Dermis microvascular lymphatic vessel endothelial cell (primary cell): ENCODE measurements at regions not wholly inside any gene's neighbourhood (a gene's known extent, or its start where the extent isn't known, plus 50 kb on each side); places are given as distances from the start of the nearest gene placed in this dataset.
A peak's percentile ranks its signal among the peaks of the same experiment; 100 is the strongest.
"Not testable (repeated sequence)": the region's sequence is repeated elsewhere in the genome, so short reads cannot be mapped to it uniquely, and the experiment has no call there.

ENCODE experiments used
- DNase-seq, 2 donors: peaks; one replicate each; pipeline versions ENCODE4 v3.0.0 to v3.0.0-alpha.2; 2010; ENCODE audit warnings: low read depth in 2 of 2

GRCh38 chr3:72093270-72093991 lies 308.5 kb upstream of the PROK2 start:
- DNase-seq, result no peak

- DNase-seq, result no peak
These were observed 307.8 kb upstream of the PROK2 start for GRCh38 chr3:72092778-72093177.

GRCh38 chr3:72088486-72089025 lies 303.6 kb upstream of the PROK2 start:
- no peak for DNase-seq

DNA sequence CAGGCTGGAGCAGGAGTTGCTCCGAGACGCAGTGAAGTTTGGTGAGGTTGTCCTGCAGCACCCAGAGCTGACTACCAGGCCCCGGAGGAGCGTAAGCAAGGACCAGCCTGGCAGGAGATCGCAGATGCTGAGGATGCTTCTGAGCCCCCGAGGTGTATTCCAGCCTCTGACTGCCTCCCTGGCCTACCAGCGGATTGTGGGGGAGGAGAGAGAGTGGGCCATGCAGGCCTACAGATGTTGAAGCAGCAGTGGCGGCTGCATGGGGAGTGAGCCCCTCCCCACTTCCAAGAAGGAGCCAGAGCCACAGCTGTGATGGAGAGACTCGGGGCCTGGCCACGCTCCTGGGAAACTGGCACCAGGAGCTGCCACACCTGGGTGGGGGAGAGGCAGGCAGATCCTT lies 302.5 kb upstream of the PROK2 start:
- no peak for DNase-seq

- DNase-seq, result no peak
These were observed 301.8 kb upstream of the PROK2 start for GRCh38 chr3:72086743-72087087.

DNA sequence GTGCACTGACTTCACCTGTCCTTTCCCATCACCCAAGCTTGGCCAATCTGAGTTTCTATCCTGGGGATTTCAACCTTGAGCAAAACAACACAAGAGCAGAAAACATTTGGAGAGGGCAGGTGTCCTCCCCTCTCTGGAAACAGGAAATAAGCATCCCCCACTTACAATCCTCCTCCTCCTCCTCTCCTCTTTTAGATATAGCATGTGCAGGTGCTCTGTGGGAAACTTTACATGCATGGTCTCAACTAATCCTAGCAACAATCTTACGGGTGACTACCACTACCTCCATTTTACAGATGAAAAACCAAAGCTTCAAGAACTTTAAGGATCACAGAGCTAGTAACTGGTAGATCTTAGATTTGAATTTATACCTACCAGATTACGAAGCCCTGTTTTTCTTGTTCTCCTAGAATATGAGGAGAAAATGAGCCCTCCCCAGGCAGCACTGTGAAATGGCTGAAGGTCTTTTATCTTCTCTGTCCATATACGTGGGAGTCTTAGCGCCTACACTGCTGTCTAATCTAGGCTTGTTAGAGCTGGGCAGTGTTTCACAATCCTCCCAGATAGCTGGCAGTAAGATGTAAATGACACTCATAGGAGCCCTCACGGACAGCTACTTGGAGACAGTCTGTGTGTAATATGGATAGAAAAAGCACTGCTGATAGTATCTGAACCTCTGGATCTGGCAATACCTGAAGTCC lies 301.2 kb upstream of the PROK2 start:
- DNase-seq, result no peak

- DNase-seq, result no peak
These were observed 300.1 kb upstream of the PROK2 start for GRCh38 chr3:72085036-72085435.

DNA sequence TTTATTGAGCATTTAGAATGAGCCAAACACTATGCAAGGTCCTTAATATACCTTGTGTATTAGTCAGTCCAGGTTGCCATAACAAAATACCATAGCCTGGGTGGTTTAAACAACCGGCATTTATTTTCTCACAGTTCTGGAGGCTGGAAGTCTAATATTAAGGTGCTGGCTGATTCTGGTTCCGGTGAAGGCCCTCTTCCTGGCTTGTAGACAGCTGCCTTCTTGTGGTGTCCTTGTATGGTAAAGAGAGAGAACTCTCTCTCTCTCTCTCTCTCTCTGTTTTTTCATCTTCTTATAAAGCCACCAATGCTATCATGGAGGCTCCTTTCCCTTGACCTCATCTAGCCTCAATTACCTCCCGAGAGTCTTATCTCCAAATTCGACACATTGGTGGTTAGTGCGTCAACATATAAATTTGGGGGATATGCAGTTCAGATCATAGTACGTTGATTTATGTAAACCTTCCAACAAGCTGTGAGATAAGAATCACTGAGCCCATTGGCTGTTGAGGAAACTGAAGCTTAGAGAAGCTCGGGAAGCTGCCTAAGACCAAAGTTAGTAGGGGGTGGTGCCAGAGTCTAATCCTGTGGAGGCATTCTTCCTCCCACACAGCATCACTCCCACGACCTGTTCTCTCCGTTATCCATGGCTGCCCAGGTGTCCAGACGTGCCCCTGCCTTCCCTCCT lies 298.0 kb upstream of the PROK2 start:
- no peak for DNase-seq

DNA sequence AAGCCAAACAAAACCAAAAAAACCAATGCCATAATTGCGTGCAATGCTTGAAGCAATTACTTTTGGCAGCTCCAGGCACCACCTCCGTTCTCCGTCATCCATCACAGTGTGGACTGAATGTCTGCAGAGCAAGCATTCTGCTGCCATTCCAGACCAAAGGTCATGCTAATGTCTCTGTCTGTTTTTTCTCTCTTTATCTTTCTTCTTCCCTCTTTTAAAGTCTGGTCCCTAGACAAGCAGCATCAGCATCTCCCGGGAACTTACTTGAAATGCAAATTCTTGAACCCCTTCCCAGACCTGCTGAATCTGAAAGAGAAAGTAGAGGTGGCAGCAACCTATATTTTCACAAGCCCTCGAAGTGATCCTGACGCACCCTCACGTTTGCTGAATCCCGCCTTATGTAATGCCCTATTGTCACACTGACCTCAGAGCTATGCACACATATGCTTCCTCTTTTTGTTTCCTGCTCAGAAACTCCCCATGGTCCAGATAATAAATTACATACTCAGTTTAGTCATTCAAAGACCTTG lies 297.3 kb upstream of the PROK2 start:
- DNase-seq, result peak; percentile 80 to 86

DNA sequence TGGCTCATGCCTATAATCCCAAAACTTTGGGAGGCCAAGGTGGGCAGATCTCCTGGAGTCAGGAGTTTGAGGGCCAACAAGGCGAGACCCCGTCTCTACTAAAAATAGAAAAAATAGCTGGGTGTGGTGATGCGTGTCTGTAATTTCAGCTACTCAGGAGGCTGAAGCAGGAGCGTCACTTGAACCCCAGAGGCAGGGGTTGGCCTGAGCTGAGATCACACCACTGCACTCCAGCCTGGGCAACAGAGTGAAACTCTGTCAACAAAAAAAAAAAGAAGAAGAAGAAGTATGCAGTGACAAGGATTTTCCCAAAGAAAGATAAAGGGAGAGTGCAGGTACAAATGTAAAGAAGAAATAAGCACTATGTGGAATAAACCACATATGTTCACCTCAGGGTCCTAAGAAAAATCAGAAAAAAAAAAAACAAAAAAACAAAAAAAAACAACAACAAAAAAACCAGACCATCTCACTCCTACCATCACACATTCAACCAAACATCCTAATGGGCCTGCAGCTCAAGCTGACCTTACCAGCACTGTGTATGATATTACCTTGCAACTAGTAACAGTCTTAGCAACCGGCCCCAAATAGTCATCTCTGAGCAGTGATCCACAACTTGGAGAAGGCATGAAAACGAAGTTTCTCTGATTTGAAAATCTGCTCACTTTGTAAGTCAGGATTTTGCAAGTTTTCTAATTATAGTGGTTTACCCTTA lies 296.7 kb upstream of the PROK2 start:
- DNase-seq, result no peak

DNA sequence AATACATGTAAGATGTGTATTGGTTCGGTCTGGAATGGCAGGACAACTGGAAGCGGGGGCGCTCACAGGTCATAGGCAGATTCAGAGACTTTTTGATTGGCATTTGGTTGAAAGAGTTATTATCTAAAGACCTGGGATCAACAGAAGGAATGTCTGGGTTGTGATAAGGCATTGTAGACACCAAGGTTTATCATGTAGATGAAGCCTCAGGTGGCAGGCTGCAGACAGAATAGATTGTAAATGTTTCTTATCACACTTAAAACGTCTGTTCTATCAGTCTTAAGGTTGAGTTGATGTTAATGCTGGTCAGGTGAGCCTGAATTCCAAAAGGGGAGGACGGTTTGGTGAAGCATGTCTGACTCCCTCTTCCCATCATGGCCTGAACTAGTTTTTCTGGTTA lies 295.9 kb upstream of the PROK2 start:
- DNase-seq, result no peak

- DNase-seq, result no peak
These were observed 295.1 kb upstream of the PROK2 start for GRCh38 chr3:72080095-72080494.

GRCh38 chr3:72079369-72079872 lies 294.5 kb upstream of the PROK2 start:
- no peak for DNase-seq

DNA sequence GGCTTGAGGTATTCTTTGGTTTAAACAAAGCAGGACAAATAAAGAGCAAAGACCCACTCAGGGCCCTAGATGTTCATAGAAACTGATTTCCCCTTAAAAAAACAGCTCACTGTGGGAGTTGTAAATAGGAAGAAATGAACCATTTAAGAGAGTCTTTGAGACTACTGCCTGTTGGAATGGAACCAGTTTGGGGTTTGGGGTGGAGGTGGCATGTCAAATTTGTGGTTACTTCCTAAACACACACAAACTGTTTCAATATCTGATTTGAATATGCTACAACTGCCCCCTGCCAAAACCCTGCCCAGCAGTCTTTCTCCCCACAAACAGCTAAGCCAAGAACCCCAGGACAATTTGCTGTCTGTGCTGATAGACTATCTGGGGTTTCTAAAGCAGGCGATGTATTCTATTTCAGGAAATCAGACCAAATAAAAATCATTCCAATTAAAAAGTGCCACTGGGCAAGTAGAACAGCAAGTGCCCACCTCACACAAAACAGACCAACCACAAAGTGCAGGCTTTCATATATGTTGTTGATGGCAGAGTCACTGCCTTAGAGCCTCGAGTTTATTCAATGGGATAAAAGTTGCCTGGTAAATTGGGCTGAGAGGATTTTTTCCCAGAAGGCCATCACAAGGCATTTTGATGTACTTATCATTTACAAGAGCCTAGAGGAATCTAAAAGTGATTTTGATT lies 293.9 kb upstream of the PROK2 start:
- DNase-seq, result no peak

- DNase-seq, result no peak
These were observed 292.7 kb upstream of the PROK2 start for GRCh38 chr3:72077473-72078259.

DNA sequence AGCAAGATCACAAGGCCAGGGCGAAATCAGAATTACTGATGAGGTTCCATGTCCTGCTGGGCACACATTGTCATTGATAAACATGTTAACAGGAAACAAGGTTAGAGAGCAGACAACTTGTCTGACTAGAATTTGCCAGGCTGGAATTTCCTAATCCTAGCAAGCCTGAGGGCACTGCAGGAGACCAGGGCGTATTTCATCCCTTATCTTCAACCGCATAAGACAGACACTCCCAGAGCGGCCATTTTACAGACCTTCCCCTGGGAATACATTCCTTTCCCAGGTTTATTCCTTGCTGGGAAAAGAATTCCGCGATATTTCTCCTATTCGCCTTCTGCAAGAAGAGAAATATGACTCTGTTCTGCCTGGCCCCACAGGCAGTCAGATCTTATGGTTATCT lies 290.9 kb upstream of the PROK2 start:
- not testable (repeated sequence) for DNase-seq

DNA sequence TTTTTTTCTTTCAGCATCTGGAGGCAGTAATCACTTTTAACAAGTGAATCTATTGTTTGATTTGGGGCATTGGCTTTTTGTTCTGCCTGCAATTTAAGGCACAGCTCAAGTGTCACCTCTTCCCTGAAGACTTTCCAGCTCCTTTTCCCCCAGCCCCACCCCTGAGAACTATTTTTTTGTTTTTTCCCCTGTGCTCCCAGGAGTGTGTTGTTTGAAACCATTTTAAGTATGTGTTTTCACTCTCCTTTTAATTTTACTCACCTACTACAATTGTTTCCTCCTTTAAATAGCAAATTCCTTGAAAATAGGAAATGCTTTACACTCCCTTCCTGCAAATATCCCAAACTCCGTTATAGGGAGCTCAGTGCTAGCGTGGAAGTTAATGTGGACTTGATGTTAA lies 286.7 kb upstream of the PROK2 start:
- no peak for DNase-seq

DNA sequence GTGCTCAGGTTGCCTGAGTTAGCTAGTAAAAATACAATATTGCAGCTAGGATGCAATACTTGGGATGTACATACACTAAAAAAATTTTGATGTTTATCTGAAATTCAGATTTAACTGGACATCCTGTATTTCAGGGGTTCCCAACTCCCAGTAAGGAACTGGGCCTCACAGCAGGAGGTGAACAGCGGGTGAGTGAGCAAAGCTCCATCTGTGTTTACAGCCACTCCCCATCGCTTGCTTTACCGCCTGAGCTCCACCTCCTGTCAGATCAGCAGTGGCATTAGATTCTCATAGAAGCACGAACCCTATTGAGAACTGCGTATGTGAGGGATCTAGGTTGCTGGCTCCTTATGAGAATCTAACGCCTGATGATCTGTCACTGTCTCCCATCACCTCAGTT lies 285.1 kb upstream of the PROK2 start:
- DNase-seq, result no peak

GRCh38 chr3:72069543-72069942 lies 284.6 kb upstream of the PROK2 start:
- DNase-seq, result no peak

GRCh38 chr3:72068621-72069020 lies 283.7 kb upstream of the PROK2 start:
- DNase-seq, result no peak
